HTR-8/SVneo (cell line): ENCODE measurements at regions not wholly inside any gene's neighbourhood (a gene's known extent, or its start where the extent isn't known, plus 50 kb on each side); places are given as distances from the start of the nearest gene placed in this dataset.
"Not testable (repeated sequence)": the region's sequence is repeated elsewhere in the genome, so short reads cannot be mapped to it uniquely, and the experiment has no call there.

Experiments used
- DNase-seq: peaks from one replicate; pipeline ENCODE4 v3.0.0; 2011; ENCODE audit warnings: low spot score, mixed read lengths; ENCODE audit not compliant: insufficient read length
- FAIRE-seq: peaks from 2 replicates; lab custom pipeline; 2011; peaks lifted over from hg19 to GRCh38; lab: Jason Lieb, UNC

DNA sequence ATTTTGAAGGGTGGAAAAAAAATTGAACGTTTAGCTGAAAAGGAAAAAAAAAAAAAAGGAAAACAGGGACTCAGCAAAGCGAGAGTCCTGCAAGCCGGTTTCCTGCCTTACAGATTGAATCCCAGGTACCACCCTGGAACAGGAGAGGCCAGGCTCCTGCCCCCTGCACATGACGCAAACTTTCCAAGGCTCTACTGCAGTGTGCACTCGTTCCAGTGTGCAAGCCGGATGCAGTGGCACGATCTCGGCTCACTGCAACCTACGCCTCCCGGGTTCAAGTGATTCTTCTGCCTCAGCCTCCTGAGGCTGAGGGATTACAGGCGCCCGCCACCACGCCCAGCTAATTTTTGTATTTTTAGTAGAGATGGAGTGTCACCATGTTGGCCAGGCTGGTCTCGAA lies 618.7 kb upstream of the CDH10 start:
- FAIRE-seq, DNase-seq: not testable (repeated sequence)

DNA sequence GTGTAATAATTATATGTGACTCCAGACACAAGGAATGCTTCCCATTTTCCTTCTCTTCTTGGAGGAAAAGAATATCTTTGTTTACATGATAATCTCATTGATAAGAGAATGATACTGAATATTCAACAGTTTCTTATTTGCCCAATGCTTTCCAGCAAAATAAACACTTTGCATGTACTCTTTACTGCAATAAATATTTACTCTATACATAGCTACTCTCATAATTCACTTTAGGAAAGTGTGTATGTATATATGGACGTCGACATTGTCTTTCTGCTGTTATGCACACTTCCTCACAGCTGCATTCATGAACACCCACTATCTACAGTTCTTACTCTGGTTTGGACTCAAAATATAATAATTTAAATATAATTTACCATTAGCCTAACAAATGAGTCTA lies 617.4 kb upstream of the CDH10 start:
- no peak for FAIRE-seq

DNA sequence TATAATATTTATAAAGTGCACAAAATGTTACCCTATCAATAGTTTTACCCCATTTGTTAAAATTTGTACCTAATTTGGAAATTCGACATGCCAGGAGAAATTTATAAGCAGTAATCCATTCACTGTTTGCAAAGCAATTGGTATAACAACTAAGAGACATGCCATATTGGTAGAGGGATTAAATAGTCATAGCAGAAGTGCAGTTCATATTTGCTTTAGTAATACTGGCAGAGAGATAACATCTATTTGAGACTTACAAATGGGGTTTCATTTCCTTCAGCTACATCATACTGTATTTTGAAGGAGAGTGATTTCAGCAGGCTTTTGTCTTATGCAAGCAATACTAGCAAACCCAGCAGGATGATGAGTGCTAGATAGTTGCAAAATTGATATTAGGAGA lies 610.4 kb upstream of the CDH10 start:
- DNase-seq (peak; percentile 4), FAIRE-seq (no peak)

More for the DNA sequence above, 617.4 kb upstream of the CDH10 start:
- no peak for DNase-seq

DNA sequence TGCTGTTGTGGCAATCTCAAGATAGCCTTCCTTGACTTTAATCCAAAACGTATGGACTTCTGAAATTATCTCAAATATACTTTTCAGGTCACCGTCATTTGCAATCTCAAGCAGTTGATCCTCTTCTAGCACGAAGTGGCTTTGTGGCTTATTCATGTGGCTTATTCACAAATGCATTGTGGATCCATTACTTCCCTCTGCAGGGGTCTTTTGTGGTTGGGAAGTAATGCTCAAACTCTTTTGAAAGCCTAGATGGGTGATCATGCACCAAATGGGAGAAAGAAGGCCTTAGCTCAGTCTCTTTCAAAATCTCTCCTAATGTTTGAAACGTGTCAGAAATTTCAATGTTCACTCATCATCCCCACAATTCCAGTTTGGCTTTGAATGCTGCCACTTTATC lies 597.2 kb upstream of the CDH10 start:
- DNase-seq (no peak), FAIRE-seq (no peak)

DNA sequence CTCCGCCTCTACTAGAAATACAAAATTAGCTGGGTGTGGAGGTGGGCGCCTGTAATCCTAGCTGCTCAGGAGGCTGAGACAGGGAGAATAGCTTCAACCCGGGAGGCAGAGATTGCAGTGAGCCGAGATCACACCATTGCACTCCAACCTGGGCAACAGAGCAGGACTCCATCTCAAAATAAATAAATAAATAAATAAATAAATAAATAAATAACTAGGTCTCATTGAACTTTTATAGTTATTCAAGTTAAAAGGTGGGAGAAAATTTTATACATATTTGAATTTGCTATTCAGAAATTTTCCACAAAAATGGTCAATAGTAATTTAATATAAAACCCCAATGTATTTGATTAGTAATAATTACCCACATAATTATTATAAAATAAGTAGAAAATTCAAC lies 593.9 kb upstream of the CDH10 start:
- not testable (repeated sequence) for FAIRE-seq, DNase-seq

DNA sequence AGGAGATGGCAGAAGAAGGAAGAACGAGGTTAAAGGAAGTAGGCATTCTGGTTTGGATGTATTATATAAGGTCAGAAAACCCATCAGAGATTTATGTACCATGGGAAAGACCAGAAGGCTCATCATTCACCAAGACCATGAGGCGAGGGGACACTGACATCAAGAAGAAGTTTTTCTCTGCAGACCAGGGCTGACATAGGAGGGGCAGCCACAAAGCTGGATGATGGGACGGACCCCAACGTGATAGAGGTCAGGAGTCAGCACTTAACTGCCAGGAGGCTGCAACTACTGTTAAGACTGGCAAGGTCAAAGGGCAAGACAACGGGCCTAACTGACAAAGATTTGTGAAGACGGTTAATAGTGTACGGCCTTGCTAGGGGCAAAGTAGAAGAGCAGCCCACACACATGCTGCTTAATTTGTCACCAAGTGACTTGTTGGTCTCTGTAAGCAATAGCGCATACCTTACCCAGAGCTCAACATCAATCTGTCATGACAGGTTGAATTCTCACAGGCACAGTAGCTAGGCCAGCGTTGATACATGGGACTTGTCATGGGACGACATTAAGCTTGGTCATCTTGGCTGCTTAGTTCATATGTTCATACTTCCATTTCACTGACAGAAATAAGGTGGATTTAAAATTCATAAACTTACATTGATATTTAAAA lies 579.7 kb upstream of the CDH10 start:
- DNase-seq: no peak
- FAIRE-seq: peak; percentile 86

DNA sequence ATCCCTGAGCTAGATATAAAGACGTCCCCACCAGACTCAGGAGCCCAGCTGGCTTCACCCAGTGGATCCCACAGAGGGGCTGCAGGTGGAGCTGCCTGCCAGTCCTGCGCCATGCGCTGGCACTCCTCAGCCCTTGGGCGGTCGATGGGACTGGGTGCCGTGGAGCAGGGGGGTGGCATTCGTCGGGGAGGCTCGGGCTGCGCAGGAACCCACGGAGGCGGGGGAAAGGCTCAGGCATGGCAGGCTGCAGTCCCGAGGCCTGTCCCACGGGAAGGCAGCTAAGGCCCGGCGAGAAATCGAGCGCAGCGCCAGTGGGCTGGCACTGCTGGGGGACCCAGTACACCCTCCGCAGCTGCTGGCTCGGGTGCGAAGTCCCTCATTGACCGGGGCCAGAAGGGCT lies 555.1 kb upstream of the CDH10 start:
- not testable (repeated sequence) for FAIRE-seq, DNase-seq

- no peak for FAIRE-seq
- no peak for DNase-seq
Observed at GRCh38 chr5:25190521-25191000, 545.8 kb upstream of the CDH10 start.

DNA sequence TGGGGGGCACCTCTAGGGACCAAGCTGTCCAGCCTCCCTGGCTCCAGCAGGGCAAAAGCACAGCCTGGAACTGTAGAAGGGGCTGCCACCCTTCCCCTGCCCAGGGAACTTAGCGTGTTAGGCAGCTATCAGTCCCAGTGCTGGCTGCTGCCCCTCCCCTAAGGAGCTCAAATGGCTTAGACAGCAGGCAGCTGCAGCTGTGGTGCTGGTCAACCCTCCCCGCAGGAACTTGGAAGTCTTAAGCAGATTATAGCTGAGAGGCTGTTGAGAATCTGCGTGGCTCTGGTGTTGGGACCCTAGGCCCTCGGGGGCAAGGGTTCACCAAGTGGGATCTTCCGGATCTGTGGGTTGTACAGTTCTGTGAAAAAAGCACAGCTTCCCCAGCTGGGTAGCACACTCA lies 536.5 kb upstream of the CDH10 start:
- peak; percentile 76 for FAIRE-seq

GRCh38 chr5:25162616-25163015 lies 517.8 kb upstream of the CDH10 start:
- not testable (repeated sequence) for DNase-seq, FAIRE-seq

More for the DNA sequence above, 536.5 kb upstream of the CDH10 start:
- DNase-seq: no peak

- FAIRE-seq (peak; percentile 38), DNase-seq (no peak)
Observed at GRCh38 chr5:25160891-25161290, 516.1 kb upstream of the CDH10 start.

DNA sequence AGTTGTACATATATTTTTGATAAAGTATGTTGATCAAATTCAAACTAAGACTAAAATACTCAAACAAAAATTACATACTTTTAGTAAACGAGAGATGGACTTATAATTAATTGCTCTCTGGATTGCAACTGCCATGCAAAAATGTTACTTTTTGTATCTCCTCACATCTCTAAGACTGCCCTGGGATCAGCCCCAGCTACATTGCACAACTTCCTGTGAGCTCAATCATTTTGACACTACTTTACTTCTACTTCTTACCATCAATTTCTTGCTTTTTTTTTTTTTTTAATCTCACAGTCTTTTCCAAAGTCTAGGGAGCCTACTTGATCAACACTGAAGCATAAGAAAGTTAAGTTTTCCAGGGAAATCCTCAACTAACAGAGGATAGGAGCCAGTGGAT lies 506.0 kb upstream of the CDH10 start:
- FAIRE-seq: no peak
- peak; percentile 20 for DNase-seq

- DNase-seq: no peak
Observed at GRCh38 chr5:25128606-25129005, 483.8 kb upstream of the CDH10 start.

DNA sequence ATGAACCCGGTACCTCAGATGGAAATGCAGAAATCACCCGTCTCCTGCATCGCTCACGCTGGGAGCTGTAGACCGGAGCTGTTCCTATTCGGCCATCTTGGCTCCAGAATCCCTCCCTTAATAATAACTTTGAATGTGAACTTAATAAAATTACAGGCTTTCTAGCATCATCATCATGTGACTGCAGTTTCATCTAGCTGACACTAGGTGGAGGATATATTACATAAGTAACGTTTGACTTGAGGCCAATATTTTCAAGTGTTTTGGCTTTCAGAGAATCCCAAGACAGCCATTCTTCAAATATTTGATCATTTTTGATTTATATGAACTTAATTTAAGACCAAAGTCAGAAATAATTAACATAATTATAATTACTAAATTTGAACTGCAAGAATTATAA lies 474.9 kb upstream of the CDH10 start:
- DNase-seq (peak; percentile 54), FAIRE-seq (no peak)

More at GRCh38 chr5:25128606-25129005, 483.8 kb upstream of the CDH10 start:
- no peak for FAIRE-seq

GRCh38 chr5:25107853-25108252 lies 463.1 kb upstream of the CDH10 start:
- no peak for DNase-seq
- no peak for FAIRE-seq

DNA sequence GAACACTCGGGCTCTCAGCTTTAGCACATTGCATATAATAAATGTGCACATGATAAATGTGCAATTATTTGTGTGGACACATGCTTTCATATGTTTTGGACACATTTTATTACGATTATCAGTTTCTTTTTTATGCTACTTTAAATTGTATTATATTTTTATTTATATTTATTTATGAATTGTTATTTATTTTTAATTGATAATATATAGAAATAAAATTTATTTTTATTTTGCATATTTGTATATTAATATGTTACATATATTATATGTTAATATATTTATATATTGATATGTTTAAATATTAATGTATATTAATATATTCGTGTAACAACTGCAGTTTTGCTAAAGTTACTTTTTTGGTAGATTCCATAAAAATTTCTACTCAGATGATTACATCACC lies 454.8 kb upstream of the CDH10 start:
- no peak for FAIRE-seq

GRCh38 chr5:25095261-25095660 lies 450.5 kb upstream of the CDH10 start:
- FAIRE-seq (no peak), DNase-seq (no peak)

More for the DNA sequence above, 454.8 kb upstream of the CDH10 start:
- no peak for DNase-seq

GRCh38 chr5:25094219-25094618 lies 449.4 kb upstream of the CDH10 start:
- DNase-seq: no peak
- no peak for FAIRE-seq

DNA sequence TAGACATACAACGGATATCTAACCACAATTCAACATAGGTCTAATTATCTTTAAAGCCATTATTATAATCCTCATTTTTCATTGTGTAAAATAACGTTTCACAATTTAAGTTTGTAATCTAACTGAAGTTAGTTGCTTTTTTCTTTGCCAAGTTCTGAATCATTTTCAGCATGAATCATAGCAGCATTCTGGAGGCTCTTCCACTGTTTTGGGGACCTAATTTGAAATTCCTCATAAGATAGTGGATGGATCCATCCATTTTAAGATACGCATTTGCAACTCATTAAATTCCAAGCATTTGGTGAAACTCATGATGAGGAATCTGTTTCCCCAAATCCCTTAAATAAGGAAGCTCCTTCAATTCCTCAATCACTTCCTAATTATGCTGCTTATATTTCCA lies 447.1 kb upstream of the CDH10 start:
- no peak for FAIRE-seq
- no peak for DNase-seq

DNA sequence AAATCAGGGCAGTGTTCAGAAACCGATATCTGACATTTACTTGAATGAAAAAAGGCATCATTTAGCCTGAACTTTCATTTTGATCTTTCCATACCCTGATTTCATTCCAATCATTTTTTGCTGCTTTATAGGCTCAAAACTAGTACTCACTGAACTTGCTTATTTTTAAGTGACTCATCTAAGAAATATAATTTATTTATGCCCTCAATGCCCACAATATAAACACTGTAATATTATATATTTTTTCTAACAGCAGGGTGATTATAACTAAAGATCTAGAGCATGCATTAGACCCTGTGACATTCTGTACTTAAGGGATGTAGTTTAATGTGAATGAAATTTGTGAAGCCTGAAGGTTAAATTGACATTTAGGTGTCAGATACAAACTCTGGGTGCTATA lies 446.1 kb upstream of the CDH10 start:
- DNase-seq (no peak), FAIRE-seq (no peak)

DNA sequence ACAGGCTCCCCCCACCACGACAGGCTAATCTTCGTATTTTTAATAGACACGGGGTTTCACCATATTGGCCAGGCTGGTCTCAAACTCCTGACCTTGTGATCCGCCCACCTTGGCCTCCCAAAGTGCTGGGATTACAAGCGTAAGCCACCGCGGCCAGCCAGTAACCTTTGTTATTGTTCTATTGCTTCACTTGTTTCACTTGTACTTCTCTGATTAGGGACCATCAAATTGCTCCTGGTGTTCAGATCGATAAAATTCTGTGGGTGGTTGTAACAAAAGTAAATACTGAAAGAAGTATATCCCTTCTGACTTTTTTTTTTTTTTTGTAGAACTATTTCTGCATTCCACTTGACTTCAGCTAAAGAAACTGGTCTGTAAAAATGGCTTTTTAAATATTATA lies 445.5 kb upstream of the CDH10 start:
- FAIRE-seq (no peak), DNase-seq (no peak)

- not testable (repeated sequence) for DNase-seq, FAIRE-seq
Observed at GRCh38 chr5:25088689-25089088, 443.9 kb upstream of the CDH10 start.
